ENCODE measurements at regions not wholly inside any gene's neighbourhood (a gene's known extent, or its start where the extent isn't known, plus 50 kb on each side); places are given as distances from the start of the nearest gene placed in this dataset.

DNA sequence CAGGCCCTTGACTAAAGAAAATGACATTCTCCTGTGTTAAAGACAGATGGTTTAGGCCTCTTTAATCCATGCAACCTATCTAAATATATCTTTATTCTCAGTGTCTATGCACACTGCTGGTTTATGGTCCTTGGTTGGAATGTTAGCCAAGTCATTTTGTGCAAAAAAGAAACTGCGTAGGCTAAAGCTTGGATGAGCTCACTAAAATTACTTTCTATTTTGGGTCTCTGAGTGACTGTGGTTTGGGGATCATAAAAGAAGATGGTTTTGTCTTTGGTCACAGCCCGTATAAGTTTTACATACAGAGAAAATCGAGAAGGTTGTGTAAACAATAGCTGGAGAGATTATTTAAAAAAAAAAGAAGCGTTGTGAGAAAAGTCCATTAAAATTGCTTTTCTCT, 443.6 kb downstream of the UBE2NL start:
- Histone ChIP-seq H3K27me3 (ENCODE audit: insufficient read depth, poor library complexity, severe bottlenecking) (no peaks in the 10 kb centered on the region), H3K4me3 (replicated peaks; ENCODE audit: insufficient read depth, low read length) (no peak overlapping the region), H3K27ac (replicated peaks) (no peak overlapping the region)
- no peak for TF ChIP-seq POLR2AphosphoS5 (IDR thresholded peaks at IDR 0.05; ENCODE audit: low read depth)
- TF ChIP-seq GABPA (IDR thresholded peaks at IDR 0.05; ENCODE audit: low read depth), result no peak
- TF ChIP-seq, protein P1, sequence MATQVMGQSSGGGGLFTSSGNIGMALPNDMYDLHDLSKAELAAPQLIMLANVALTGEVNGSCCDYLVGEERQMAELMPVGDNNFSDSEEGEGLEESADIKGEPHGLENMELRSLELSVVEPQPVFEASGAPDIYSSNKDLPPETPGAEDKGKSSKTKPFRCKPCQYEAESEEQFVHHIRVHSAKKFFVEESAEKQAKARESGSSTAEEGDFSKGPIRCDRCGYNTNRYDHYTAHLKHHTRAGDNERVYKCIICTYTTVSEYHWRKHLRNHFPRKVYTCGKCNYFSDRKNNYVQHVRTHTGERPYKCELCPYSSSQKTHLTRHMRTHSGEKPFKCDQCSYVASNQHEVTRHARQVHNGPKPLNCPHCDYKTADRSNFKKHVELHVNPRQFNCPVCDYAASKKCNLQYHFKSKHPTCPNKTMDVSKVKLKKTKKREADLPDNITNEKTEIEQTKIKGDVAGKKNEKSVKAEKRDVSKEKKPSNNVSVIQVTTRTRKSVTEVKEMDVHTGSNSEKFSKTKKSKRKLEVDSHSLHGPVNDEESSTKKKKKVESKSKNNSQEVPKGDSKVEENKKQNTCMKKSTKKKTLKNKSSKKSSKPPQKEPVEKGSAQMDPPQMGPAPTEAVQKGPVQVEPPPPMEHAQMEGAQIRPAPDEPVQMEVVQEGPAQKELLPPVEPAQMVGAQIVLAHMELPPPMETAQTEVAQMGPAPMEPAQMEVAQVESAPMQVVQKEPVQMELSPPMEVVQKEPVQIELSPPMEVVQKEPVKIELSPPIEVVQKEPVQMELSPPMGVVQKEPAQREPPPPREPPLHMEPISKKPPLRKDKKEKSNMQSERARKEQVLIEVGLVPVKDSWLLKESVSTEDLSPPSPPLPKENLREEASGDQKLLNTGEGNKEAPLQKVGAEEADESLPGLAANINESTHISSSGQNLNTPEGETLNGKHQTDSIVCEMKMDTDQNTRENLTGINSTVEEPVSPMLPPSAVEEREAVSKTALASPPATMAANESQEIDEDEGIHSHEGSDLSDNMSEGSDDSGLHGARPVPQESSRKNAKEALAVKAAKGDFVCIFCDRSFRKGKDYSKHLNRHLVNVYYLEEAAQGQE (IDR thresholded peaks at IDR 0.05; ENCODE audit: insufficient replicate concordance, low read depth), result no peak
- DNase-seq (ENCODE audit: low read depth in 1 of 2, low spot score in 1 of 2), result no peak

DNA sequence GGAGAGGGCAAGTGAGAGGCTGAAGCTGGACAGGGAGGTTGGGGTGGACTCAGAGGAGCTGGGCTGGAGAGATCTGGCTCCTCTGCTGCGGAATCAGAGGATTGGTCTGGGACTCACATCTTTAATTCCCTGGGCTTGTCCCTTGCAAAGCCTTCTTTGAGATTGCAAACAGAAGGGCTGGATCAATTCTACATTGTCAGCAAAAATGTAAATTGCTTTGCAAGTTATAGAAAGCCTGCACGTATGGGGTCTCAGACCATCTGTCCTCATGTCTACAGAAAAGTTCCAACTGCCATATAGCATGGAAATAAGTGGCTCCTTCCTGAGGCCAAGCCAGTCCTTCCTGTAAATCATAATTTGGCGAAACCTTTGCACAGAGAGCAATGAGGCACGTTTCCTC, 449.6 kb downstream of the UBE2NL start:
- H3K27ac ChIP-seq (replicated peaks), result no peak overlapping the region
- H3K27me3 ChIP-seq (ENCODE audit: insufficient read depth, poor library complexity, severe bottlenecking), result no peaks in the 10 kb centered on the region
- H3K4me3 ChIP-seq (replicated peaks; ENCODE audit: insufficient read depth, low read length), result no peak overlapping the region
- DNase-seq (ENCODE audit: low read depth in 1 of 2, low spot score in 1 of 2), result no peak
- TF ChIP-seq, protein P2, sequence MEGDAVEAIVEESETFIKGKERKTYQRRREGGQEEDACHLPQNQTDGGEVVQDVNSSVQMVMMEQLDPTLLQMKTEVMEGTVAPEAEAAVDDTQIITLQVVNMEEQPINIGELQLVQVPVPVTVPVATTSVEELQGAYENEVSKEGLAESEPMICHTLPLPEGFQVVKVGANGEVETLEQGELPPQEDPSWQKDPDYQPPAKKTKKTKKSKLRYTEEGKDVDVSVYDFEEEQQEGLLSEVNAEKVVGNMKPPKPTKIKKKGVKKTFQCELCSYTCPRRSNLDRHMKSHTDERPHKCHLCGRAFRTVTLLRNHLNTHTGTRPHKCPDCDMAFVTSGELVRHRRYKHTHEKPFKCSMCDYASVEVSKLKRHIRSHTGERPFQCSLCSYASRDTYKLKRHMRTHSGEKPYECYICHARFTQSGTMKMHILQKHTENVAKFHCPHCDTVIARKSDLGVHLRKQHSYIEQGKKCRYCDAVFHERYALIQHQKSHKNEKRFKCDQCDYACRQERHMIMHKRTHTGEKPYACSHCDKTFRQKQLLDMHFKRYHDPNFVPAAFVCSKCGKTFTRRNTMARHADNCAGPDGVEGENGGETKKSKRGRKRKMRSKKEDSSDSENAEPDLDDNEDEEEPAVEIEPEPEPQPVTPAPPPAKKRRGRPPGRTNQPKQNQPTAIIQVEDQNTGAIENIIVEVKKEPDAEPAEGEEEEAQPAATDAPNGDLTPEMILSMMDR (IDR thresholded peaks at IDR 0.05; ENCODE audit: insufficient read depth, low read length), result no peak
- TF ChIP-seq GABPA (IDR thresholded peaks at IDR 0.05; ENCODE audit: low read depth) (no peak), SPI1 (IDR thresholded peaks at IDR 0.05; ENCODE audit: borderline replicate concordance, low read depth) (no peak), POLR2AphosphoS5 (IDR thresholded peaks at IDR 0.05; ENCODE audit: low read depth) (no peak)
- TF ChIP-seq, protein P1 (IDR thresholded peaks at IDR 0.05; ENCODE audit: insufficient replicate concordance, low read depth), result no peak

DNA sequence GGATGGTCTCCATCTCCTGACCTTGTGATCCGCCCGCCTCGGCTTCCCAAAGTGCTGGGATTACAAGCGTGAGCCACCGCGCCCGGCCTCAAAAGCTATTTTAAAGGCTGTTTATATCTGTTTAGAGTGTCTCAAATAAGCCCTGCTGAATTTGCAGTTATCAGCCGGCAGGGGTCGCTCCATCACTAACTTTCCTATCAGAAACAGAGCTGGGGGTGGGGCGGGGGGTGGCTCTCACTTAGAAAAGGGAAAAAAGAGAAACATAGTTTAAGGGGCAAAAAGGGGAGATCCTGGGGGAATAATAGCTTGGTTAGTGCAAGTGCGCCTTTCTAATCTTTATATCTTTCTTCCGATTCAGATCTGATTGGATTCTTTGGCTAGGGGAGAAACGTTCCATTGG, 450.7 kb downstream of the UBE2NL start:
- Histone ChIP-seq H3K4me3 (replicated peaks; ENCODE audit: insufficient read depth, low read length) (no peak overlapping the region), H3K27me3 (ENCODE audit: insufficient read depth, poor library complexity, severe bottlenecking) (no peaks in the 10 kb centered on the region), H3K27ac (replicated peaks) (no peak overlapping the region)
- TF ChIP-seq SPI1 (IDR thresholded peaks at IDR 0.05; ENCODE audit: borderline replicate concordance, low read depth) (no peak), POLR2AphosphoS5 (IDR thresholded peaks at IDR 0.05; ENCODE audit: low read depth) (no peak), GABPA (IDR thresholded peaks at IDR 0.05; ENCODE audit: low read depth) (no peak)
- TF ChIP-seq, protein P2 (IDR thresholded peaks at IDR 0.05; ENCODE audit: insufficient read depth, low read length), result no peak
- TF ChIP-seq, protein P1 (IDR thresholded peaks at IDR 0.05; ENCODE audit: insufficient replicate concordance, low read depth), result no peak
- no peak for DNase-seq (ENCODE audit: low read depth in 1 of 2, low spot score in 1 of 2)

DNA sequence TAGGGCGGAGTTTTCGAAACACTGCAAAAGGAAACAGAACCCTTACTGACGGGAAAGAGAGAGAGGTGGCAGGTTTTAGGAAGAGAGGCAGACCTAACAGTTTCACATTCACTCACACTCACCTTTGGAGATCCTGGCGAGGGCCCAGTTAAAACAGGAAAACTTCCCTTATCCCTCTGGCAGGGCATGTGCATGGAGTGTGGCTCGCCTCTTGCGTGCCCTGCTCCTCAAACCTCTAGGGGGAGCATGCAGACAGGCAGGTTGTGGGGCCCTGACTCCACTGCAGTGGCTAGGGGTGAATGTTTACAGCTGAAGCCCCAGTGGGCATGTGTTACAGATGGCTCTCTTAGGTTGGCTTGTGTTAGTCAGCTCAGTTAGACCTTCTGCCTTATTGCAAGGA, 451.5 kb downstream of the UBE2NL start:
- no peak for DNase-seq (ENCODE audit: low read depth in 1 of 2, low spot score in 1 of 2)
- no peaks in the 10 kb centered on the region for H3K27me3 ChIP-seq (ENCODE audit: insufficient read depth, poor library complexity, severe bottlenecking)
- no peak overlapping the region for H3K4me3 ChIP-seq (replicated peaks; ENCODE audit: insufficient read depth, low read length)
- H3K27ac ChIP-seq (replicated peaks), result no peak overlapping the region
- TF ChIP-seq GABPA (IDR thresholded peaks at IDR 0.05; ENCODE audit: low read depth), result no peak
- no peak for TF ChIP-seq POLR2AphosphoS5 (IDR thresholded peaks at IDR 0.05; ENCODE audit: low read depth)
- TF ChIP-seq, protein P1 (IDR thresholded peaks at IDR 0.05; ENCODE audit: insufficient replicate concordance, low read depth), result no peak
- TF ChIP-seq, protein P2 (IDR thresholded peaks at IDR 0.05; ENCODE audit: insufficient read depth, low read length), result no peak
- no peak for TF ChIP-seq SPI1 (IDR thresholded peaks at IDR 0.05; ENCODE audit: borderline replicate concordance, low read depth)

Data from HL-60 (cell line).